ENCODE measurements at regions not wholly inside any gene's neighbourhood (a gene's known extent, or its start where the extent isn't known, plus 50 kb on each side); places are given as distances from the start of the nearest gene placed in this dataset.

- TF ChIP-seq POLR2A (IDR thresholded peaks at IDR 0.05) (no peak), CTCF (IDR thresholded peaks at IDR 0.05) (no peak), EP300 (IDR thresholded peaks at IDR 0.05) (no peak)
These were observed 192.7 kb upstream of the GPR12 start for GRCh38 chr13:26953291-26953690.
